ENCODE measurements at regions not wholly inside any gene's neighbourhood (a gene's known extent, or its start where the extent isn't known, plus 50 kb on each side); places are given as distances from the start of the nearest gene placed in this dataset.

DNA sequence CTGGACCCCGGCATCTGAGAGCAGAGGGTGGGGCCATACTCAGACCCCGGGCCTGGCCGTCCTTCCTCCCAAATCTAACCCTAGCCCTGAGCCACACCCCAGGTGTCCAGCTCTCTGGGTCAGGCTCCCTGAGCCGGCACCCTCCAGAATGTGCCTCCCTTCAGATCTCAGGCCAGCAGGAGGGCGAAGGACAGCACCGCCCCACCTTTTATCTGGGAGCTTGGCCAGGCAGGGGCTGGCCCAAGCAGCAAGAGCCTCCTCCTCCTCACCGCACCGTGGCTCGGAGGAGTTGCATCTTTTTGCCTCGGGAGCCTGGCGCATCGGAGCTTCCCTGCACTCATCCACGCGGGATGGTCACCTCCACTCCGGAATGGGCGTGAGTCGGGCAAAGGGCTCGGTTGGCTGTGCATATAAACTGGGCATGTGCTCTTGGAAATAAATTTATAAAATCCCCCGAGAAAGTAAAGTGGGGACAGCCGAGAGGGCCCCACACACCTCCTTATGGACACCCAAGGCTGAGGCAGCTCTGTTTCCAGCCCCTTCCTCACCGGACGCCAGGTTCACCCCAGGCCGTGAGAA is 69.1 kb upstream of the CTDP1 start:
- DNase-seq (ENCODE audit: extremely low read depth, insufficient read length) = no peak
- TF ChIP-seq CTCF (IDR thresholded peaks at IDR 0.05; ENCODE audit: insufficient read depth, low read length, poor library complexity, severe bottlenecking) = no peak
- no peaks in the 10 kb centered on the region for H3K36me3 ChIP-seq (ENCODE audit: control insufficient read depth, insufficient read depth, low read length)
- no peak overlapping the region for H3K4me3 ChIP-seq (replicated peaks; ENCODE audit: low read depth, low read length)
- H3K27me3 ChIP-seq (replicated peaks; ENCODE audit: control insufficient read depth, insufficient read depth, low read length) = no peaks in the 10 kb centered on the region

DNA sequence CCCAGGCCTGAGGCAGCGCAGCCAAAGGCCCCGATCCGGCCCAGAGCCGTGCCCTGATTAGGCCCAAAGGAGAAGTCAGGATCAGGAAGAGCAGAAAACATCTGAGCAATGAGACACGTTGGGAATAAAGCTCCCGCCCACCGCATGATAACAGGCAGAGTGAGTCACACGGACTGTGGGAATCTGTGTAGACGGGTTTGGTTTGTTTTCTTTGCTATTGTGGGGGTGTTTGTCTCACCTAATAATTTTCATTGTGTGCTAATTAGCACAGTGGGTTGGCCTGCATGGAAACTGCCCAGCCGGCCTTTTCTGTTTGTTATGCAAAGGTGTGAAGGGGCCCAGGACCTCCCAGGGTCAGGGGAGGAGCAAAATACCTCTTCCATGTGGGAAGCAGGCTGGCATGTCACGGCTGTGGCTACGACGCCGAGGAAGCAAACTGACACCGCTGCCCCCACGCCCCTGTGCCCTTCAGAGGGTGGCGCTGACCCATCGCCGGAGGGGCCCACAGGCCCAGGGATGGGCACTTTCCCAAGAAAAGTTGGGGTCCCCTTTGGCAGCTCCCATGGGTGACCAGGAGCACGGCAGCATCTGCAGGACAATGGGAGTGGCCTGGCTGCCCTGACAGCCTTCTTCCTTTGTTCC is 68.4 kb upstream of the CTDP1 start:
- TF ChIP-seq CTCF (IDR thresholded peaks at IDR 0.05; ENCODE audit: insufficient read depth, low read length, poor library complexity, severe bottlenecking) = no peak
- no peak overlapping the region for H3K4me3 ChIP-seq (replicated peaks; ENCODE audit: low read depth, low read length)
- no peaks in the 10 kb centered on the region for H3K27me3 ChIP-seq (replicated peaks; ENCODE audit: control insufficient read depth, insufficient read depth, low read length)
- DNase-seq (ENCODE audit: extremely low read depth, insufficient read length) = no peak
- no peaks in the 10 kb centered on the region for H3K36me3 ChIP-seq (ENCODE audit: control insufficient read depth, insufficient read depth, low read length)

- no peak for DNase-seq (ENCODE audit: extremely low read depth, insufficient read length)
- TF ChIP-seq CTCF (IDR thresholded peaks at IDR 0.05; ENCODE audit: insufficient read depth, low read length, poor library complexity, severe bottlenecking) = no peak
These were observed 67.1 kb upstream of the CTDP1 start for GRCh38 chr18:79612291-79613108.

DNA sequence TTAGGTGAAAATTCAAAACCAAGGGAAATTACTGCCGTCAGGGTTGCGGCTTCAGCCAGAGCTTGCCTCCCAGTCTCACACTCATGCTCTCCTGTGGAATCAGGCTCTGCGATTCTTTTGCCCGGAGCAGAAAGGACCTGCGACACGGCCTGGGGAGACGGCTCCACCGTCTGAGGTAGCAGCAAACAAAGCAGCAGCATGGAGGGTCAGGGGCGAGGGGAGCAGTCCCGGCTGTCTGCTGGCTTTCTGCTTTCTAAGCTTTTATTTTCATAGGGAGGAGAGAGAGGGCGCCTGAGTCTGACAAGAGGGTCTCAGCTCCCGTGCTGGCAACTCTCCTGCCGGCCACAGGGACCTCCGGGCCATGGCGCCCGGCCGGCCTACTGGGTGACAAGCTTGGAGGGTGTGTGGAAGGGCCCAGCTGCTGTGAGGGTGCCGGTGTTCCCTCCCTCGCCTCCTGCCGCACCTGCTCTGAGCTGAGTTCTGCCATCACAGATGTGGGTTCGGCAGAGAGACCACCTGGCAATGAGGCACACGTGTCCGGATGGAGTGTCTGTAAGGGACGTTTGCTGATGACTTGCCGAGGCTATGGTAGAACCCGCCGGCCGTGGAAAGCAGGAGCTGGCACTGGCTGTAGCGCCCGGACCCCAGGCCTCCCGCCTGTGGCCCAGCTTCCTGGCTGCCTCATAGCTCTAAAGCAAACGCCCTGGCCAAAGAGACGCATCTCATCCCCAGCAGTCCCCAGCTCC is 66.2 kb upstream of the CTDP1 start:
- DNase-seq (ENCODE audit: extremely low read depth, insufficient read length) = no peak
- Histone ChIP-seq H3K27me3 (replicated peaks; ENCODE audit: control insufficient read depth, insufficient read depth, low read length) (no peaks in the 10 kb centered on the region), H3K4me3 (replicated peaks; ENCODE audit: low read depth, low read length) (no peak overlapping the region), H3K36me3 (ENCODE audit: control insufficient read depth, insufficient read depth, low read length) (no peaks in the 10 kb centered on the region)
- no peak for TF ChIP-seq CTCF (IDR thresholded peaks at IDR 0.05; ENCODE audit: insufficient read depth, low read length, poor library complexity, severe bottlenecking)

More at GRCh38 chr18:79612291-79613108, 67.1 kb upstream of the CTDP1 start:
- Histone ChIP-seq H3K36me3 (ENCODE audit: control insufficient read depth, insufficient read depth, low read length) (no peaks in the 10 kb centered on the region), H3K27me3 (replicated peaks; ENCODE audit: control insufficient read depth, insufficient read depth, low read length) (no peaks in the 10 kb centered on the region), H3K4me3 (replicated peaks; ENCODE audit: low read depth, low read length) (no peak overlapping the region)

DNA sequence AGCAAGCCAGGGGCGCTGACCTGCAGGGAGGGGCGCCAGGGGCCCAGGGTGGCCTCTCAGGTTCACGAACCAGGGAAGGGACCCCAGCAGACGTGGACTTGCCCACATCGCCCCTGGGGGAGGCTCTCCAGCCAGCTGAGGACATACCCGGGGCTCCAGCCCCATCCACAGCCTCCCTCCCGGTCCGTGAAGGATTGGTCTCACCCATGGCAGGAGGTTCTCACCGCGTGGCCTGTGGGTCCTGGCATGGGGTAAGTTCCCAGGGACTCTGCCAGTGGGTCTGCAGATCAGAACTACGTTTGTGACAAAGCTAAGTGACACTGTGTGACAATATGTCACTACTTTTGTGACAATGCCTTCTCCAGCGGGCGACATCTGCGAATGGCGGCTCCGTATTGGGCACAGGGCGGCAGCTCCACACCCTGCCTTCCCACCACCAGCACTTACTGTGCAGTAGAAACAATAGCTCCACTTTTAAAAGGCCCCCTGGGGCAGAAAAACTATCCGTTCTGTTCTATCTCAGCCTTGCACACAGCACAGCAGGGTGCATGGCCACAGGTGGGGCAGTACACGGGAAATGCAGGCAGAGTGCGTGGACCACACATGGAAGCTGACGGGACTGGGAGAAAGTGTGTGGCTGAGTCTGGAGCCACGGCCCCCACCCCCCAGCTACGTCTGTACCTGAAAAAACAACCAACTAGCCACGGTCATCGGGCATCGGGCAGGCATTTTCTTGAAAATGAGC is 65.2 kb upstream of the CTDP1 start:
- no peak overlapping the region for H3K4me3 ChIP-seq (replicated peaks; ENCODE audit: low read depth, low read length)
- H3K36me3 ChIP-seq (ENCODE audit: control insufficient read depth, insufficient read depth, low read length) = no peaks in the 10 kb centered on the region
- no peak for DNase-seq (ENCODE audit: extremely low read depth, insufficient read length)
- no peak for TF ChIP-seq CTCF (IDR thresholded peaks at IDR 0.05; ENCODE audit: insufficient read depth, low read length, poor library complexity, severe bottlenecking)
- no peaks in the 10 kb centered on the region for H3K27me3 ChIP-seq (replicated peaks; ENCODE audit: control insufficient read depth, insufficient read depth, low read length)
